Peyer's patch (tissue), 4 donors: ENCODE measurements at regions not wholly inside any gene's neighbourhood (a gene's known extent, or its start where the extent isn't known, plus 50 kb on each side); places are given as distances from the start of the nearest gene placed in this dataset.
"Not testable (repeated sequence)": the region's sequence is repeated elsewhere in the genome, so short reads cannot be mapped to it uniquely, and the experiment has no call there.

Experiments used
- CTCF ChIP-seq, 6 experiments: fragments of 450-650 bp in 4 of 6; fragments of 200-600 bp in 2 of 6; sonication (generic) in 1 of 6; IDR thresholded peaks; one replicate each; pipeline ENCODE4 v1.5.1; 2017 to 2019; ENCODE audit warnings: antibody characterized with exemption in 6 of 6, mild to moderate bottlenecking in 3 of 6, moderate library complexity in 1 of 6
- POLR2A ChIP-seq, 2 donors: fragments of 450-650 bp; IDR thresholded peaks; one replicate each; pipeline ENCODE4 v1.5.1; 2017; ENCODE audit warnings: antibody characterized with exemption in 2 of 2, mild to moderate bottlenecking in 2 of 2, moderate library complexity in 2 of 2

DNA sequence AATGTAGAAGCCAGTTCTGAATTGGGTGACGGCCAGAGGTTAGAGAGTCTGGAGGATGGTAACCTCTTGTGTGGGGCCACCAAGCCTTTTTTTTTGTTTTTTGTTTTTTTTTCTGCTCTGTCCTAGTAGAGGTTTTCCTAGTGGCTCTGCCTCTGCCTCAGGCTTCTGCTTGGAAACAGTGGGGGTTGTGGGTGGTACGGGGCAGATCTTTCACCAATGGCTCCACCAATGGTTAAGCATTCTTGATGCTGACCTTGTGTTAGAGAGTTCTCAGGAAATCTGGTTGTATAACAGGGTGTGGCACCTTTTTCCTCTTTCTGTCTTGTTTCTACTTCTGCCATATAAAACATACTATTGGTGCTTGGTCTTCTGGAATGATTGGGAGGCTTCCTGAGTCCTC lies 836.0 kb downstream of the FOXD4L5 start:
- TF ChIP-seq CTCF, POLR2A (IDR thresholded peaks at IDR 0.05): not testable (repeated sequence)
